ENCODE measurements at regions not wholly inside any gene's neighbourhood (a gene's known extent, or its start where the extent isn't known, plus 50 kb on each side); places are given as distances from the start of the nearest gene placed in this dataset.
"Not testable (repeated sequence)": the region's sequence is repeated elsewhere in the genome, so short reads cannot be mapped to it uniquely, and the experiment has no call there.

GRCh38 chr2:14079576-14079975 is 552.9 kb upstream of the LRATD1 start:
- TF ChIP-seq CTCF (IDR thresholded peaks at IDR 0.05; ENCODE audit: extremely low read depth, missing control alignments): no peak
- no peak for DNase-seq (ENCODE audit: low spot score)

DNA sequence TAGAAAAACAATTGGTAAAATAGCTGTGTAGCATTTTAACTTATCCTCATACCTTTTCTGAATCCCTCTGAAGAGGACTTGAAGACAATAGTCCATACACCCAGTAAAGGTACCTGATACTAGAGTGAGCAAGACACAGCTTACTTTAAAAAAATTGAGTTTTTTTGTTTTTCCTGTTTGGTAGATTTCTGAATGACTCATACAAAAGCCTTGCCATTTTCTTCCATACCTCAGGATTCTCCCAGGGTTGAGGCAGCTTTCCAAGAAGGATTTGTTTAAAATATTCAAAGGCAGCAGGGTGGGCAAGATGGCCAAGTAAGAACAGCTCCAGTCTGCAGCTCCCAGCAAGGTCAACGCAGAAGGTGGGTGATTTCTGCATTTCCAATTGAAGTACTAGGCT is 551.0 kb upstream of the LRATD1 start:
- no peak for DNase-seq (ENCODE audit: low spot score)
- TF ChIP-seq CTCF (IDR thresholded peaks at IDR 0.05; ENCODE audit: extremely low read depth, missing control alignments): no peak

DNA sequence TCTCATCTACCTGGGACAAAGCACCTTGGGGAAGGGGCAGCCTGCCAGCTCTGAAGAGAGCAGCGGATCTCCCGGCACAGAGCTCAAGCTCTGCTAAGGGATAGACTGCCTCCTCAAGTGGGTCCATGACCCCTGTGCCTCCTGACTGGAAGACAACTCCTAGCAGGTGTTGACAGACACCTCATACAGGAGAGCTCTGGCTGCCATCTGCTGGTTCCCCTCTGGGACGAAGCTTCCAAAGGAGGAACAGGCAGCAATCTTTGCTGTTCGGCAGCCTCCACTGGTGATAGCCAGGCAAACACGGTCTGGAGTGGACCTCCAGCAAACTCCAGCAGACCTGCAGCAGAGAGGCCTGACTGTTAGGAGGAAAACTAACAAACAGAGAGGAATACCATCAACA is 549.9 kb upstream of the LRATD1 start:
- no peak for DNase-seq (ENCODE audit: low spot score)
- TF ChIP-seq CTCF (IDR thresholded peaks at IDR 0.05; ENCODE audit: extremely low read depth, missing control alignments): no peak

GRCh38 chr2:14094592-14094991 is 537.9 kb upstream of the LRATD1 start:
- no peak for TF ChIP-seq CTCF (IDR thresholded peaks at IDR 0.05; ENCODE audit: extremely low read depth, missing control alignments)
- DNase-seq (ENCODE audit: low spot score): no peak

DNA sequence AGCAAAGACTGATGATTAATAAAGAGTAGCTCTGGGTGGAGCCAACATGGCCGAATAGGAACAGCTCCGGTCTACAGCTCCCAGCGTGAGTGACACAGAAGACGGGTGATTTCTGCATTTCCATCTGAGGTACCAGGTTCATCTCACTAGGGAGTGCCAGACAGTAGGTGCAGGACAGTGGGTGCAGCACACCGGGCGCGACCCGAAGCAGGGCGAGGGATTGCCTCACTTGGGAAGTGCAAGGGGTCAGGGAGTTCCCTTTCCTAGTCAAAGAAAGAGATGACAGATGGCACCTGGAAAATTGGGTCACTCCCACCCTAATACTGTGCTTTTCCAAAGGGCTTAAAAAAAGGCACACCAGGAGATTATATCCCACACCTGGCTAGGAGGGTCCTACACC is 533.4 kb upstream of the LRATD1 start:
- DNase-seq (ENCODE audit: low spot score): not testable (repeated sequence)

GRCh38 chr2:14114275-14114674 is 518.2 kb upstream of the LRATD1 start:
- DNase-seq (ENCODE audit: low spot score): no peak
- TF ChIP-seq CTCF (IDR thresholded peaks at IDR 0.05; ENCODE audit: extremely low read depth, missing control alignments): no peak

DNA sequence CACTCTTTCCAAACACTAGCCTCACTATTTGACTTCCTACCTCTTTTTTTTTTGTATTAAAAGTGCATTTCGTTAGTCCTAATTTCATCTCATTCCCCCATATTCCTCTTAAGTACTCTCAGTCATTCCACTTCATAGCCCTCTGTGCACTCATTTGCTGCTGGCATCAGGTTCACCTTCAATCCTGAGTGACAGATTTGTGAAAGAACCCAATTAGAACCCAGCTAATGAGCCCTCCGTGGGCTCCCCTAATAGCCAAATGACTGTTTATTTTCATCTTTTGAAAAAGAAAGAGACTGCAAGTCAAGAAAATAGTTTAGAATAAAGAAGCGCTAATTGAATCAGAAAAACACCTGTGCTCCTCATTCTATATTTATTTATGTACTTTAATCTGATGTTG is 512.1 kb upstream of the LRATD1 start:
- no peak for TF ChIP-seq CTCF (IDR thresholded peaks at IDR 0.05; ENCODE audit: extremely low read depth, missing control alignments)
- no peak for DNase-seq (ENCODE audit: low spot score)

- no peak for TF ChIP-seq CTCF (IDR thresholded peaks at IDR 0.05; ENCODE audit: extremely low read depth, missing control alignments)
- DNase-seq (ENCODE audit: low spot score): no peak
These were observed 508.9 kb upstream of the LRATD1 start for GRCh38 chr2:14123436-14124103.

Measured in GM20000 (cell line).